HuH-7 (cell line): ENCODE measurements at regions not wholly inside any gene's neighbourhood (a gene's known extent, or its start where the extent isn't known, plus 50 kb on each side); places are given as distances from the start of the nearest gene placed in this dataset.
"Not testable (repeated sequence)": the region's sequence is repeated elsewhere in the genome, so short reads cannot be mapped to it uniquely, and the experiment has no call there.

Source experiments
- DNase-seq: peaks from one replicate; pipeline ENCODE4 v3.0.0; 2011; ENCODE audit warnings: low spot score

DNA sequence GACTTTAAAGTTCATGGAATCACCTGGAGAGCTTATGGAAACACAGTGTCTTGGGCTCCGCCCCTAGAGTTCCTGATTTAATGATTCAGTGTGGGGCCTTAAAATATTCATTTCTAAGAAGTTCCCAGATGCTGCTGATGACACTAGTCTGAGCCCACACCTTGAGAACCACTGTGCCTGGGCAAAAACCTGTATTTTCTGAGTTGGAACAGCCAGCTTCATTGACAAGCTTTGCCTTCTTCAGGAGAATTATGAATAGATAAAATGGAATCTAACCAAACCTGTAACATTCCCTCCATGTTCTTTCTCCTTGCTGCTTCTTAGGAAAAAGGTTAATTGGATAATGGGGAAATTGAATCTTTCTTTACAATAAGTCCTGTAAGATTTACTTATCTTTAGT is 490.7 kb downstream of the DIPK2A start:
- no peak for DNase-seq

DNA sequence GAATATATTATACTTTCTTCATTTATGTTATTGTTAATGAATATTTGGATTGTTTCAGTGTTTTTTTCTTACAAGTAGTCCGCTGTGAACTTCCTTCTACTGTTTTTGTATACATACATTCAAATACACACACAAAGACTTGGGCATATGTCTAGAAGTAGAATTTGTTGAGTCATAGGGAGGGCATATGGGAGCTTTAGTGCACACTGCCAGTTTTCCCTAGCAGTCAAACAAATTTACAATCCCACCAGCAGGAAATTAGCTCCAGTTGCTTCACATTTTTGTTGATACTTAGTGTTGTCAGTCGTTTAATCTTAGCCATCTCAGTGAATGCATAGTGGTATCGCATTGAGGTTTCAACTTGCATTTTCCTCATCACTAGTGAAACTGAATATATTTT is 492.3 kb downstream of the DIPK2A start:
- DNase-seq, result no peak

DNA sequence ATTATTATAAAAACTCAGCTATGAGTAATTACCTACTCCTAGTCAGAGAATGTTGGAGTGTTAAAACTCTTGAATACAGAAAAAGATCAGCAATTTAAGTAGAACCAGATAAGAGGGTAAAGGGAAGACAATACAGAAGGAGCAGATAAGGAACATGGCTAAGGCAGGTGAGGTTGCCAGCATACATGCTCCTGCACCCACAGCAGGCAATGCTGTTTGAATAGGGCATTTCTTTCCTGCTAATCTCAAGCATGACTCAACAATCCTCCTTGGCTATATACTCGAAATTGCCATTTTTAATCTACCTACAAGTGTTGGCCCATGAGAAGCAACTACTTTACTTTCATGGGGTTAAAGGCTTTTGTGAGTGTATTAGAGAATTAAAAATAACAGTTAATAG is 494.5 kb downstream of the DIPK2A start:
- DNase-seq, result no peak

DNA sequence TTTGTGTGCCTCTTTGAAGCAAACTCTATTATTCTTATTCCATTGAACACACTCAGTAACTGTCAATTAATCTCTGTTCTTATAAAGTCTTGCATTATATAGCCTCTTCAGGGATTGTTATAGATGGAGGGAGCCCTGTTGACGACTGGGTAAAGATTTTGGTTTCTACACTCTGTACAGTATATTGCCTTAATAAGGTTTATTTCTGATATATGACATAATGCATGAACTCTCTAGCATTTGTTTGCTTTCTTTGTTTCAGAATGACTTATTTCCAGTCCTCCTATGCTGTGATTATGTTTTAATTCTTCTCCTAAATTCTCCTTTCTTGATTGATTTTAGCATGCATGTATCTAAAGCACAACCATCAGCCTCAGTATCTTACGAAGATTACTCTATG is 494.9 kb downstream of the DIPK2A start:
- no peak for DNase-seq

DNA sequence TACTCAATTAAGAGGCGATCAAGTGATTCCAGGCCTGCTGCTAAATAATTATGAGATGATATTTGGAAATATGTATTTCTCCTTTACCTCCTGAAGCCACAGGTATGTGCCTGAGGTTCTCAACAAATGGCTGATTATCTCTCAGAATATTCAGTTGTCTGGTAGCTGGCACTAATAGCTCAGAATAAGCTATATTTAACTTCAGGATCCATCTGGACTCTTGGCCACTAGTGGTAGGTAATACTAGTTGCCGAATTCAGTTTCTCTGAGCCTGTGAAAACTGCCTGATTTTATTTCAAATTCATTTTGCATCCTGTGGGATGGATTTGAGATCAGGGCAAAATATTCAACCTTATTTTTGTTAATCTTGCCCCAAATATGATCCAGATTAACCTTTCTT is 499.0 kb downstream of the DIPK2A start:
- no peak for DNase-seq

GRCh38 chr3:144477593-144477992 is 506.0 kb downstream of the DIPK2A start:
- no peak for DNase-seq

GRCh38 chr3:144480416-144480919 is 508.8 kb downstream of the DIPK2A start:
- DNase-seq, result no peak

DNA sequence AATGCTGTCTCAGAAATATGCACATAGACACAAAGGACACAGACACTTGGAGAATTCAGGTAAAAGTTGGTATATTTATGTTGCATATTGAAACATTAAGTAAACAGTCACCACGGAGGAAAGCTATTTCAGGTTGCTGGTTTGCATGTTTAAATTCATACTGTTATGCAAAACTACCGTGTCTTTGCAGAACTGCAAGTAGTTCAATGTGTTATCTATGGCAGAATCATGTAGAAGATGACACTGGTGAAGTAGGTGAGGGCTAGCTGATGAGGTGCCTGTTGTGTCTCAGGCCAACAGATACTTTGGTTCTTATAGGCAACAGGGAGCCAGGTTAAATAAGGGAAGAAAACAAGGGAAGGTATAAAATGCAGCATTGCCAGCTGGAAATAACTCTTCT is 511.3 kb downstream of the DIPK2A start:
- no peak for DNase-seq

- no peak for DNase-seq
Measured at GRCh38 chr3:144487011-144487410, 515.4 kb downstream of the DIPK2A start.

DNA sequence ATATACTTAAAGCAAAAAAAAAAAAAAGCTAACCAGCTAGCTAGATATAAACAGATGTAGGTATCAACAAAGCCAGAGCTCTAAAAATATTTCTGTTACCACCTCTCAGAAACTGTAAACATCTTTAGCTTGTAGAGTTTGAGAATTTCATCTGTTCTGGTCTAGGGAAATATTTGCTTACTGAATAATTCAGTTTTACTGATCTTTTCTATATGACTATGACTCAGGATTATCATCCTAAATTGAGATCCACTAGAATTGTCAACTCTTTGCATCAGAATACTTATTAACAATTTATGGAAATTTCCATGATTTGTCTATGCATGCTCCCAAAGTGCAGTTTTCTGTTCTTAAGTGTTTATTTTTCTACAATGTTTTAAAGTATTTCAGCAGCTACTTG is 517.3 kb downstream of the DIPK2A start:
- no peak for DNase-seq

- DNase-seq, result no peak
Measured at GRCh38 chr3:144491333-144491732, 519.7 kb downstream of the DIPK2A start.

DNA sequence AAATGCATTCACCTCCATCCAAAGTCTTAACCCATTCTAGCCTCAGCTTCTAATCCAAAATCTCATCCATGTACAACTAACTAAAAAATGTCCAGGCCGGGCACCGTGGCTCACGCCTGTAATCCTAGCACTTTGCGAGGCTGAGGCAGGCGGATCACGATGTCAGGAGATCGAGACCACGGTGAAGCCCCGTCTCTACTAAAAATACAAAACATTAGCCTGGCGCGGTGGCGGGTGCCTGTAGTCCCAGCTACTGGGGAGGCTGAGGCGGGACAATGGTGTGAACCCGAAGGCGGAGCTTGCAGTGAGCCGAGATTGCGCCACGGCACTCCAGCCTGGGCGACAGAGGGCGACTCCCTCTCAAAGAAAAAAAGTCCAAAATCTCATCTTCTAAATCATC is 523.0 kb downstream of the DIPK2A start:
- not testable (repeated sequence) for DNase-seq

GRCh38 chr3:144496141-144496835 is 524.7 kb downstream of the DIPK2A start:
- DNase-seq, result no peak

DNA sequence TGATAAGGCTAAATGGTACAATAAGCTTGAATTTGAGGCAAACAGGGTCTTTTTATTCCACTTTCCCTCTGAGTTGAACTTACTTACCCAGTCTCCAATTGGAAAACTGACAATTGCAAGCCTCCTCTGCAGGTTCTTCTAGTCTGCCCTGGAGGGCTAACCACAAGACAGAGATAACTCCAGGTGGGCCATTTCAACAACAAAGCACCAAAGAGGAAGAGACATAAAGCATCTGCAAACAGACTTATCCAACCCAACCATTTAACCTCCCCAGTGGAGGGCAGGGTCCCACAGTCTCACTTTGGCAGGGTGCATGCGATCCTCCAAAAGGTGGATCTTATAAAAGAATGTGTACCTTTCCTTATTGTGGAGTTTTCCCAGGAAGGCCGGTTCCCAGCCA is 525.8 kb downstream of the DIPK2A start:
- no peak for DNase-seq

DNA sequence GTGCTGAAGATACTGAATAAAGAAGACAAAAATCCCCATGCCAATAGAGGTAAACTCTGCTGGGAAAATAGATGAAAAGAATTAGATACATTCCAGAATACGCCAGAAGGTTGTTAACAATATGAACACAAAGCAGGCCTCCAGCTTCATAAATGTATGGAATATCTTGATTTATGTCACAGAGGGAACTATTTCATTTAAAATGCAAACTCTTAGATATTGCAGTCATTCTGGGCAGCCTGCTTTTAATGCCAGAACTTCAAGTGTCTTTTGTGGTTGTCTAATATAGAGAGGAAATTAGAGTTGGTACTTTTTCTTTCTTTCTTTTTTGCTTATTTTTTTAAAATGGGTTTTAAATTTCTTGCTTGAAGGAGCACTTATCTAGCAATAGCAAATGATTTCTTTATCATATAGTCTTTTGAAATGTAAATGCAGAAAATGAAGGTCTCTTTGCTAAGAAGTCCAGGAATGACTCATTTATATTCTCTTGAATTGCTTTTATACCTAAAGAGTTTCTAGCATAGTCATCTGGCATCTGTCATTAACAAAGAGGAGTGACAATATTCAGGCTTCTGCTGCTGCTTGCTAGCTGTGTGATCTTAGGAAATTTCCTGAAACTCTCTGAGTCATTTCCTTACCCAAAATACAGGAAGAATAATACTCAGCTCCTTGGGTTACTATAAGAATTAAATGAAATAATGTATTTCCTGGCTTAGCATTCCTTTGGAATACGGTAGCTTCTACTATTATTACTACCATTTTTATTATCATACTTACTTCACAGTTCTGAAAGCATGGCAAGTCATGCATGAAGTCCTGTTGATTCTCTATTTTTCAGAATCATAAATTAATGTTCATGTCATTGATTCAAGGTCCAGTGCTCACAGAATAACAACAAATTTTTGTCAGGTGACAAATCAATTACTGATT is 527.6 kb downstream of the DIPK2A start:
- DNase-seq, result no peak

DNA sequence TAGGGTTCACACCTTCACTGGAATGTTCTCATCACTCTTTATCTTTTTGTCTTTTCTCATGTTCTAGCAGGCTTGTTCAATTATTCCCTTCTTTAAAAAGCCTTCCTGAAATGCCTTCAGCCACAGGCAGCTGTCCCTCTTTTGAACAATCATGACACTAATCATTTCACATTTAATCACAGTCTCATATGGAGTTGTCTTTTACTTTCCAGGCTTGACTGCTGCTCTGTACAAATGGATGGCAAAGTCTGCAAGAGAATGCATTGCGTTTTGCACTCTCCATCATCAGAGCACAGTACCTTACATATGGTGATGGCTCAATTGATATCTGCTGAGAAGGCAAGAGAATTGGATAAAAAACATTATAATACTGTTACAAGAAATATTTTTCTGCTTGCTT is 529.8 kb downstream of the DIPK2A start:
- DNase-seq, result no peak

- no peak for DNase-seq
Measured at GRCh38 chr3:144502402-144502801, 530.8 kb downstream of the DIPK2A start.

- DNase-seq, result not testable (repeated sequence)
Measured at GRCh38 chr3:144506375-144506774, 534.8 kb downstream of the DIPK2A start.

- DNase-seq, result no peak
Measured at GRCh38 chr3:144511346-144511745, 539.7 kb downstream of the DIPK2A start.

DNA sequence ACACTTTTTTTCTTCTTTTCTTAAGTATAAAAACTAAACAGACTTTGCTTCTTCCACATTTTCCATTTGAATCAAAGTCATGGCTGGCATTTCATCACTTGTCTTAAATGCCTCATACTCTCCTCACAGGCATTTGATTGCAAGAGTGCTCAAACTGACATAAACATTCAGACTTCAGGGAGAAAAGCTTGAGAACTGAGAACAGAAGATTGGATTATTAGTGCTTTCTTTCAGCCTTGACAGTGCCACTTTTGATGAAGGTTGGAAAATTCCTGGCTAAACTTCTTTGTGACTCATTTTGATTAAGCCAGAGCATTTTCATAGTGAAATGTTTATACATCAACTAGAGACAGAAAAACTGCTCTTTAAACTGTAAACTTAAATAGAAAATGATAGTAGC is 544.4 kb downstream of the DIPK2A start:
- DNase-seq, result no peak

DNA sequence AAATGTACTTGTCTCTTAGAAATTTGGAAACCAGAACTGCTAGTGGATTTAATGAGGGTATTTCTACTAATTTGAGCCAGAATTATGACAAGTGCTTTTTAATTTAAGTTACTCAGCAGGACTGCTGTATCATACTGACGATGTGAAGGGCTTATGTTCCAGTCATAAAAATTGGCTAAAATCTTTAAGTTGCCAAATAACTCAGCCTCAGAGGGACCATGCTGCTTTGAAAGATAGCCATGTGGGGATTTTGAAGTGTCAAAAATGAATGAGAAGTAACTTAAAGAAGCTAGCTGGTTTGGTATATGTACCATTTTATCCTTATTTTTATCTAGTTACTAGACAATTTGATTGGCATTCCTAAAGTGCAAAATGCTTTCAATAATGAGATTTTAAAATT is 545.0 kb downstream of the DIPK2A start:
- no peak for DNase-seq

- DNase-seq, result no peak
Measured at GRCh38 chr3:144521131-144521530, 549.5 kb downstream of the DIPK2A start.

- no peak for DNase-seq
Measured at GRCh38 chr3:144522456-144522855, 550.8 kb downstream of the DIPK2A start.
